ENCODE measurements at regions not wholly inside any gene's neighbourhood (a gene's known extent, or its start where the extent isn't known, plus 50 kb on each side); places are given as distances from the start of the nearest gene placed in this dataset.

DNA sequence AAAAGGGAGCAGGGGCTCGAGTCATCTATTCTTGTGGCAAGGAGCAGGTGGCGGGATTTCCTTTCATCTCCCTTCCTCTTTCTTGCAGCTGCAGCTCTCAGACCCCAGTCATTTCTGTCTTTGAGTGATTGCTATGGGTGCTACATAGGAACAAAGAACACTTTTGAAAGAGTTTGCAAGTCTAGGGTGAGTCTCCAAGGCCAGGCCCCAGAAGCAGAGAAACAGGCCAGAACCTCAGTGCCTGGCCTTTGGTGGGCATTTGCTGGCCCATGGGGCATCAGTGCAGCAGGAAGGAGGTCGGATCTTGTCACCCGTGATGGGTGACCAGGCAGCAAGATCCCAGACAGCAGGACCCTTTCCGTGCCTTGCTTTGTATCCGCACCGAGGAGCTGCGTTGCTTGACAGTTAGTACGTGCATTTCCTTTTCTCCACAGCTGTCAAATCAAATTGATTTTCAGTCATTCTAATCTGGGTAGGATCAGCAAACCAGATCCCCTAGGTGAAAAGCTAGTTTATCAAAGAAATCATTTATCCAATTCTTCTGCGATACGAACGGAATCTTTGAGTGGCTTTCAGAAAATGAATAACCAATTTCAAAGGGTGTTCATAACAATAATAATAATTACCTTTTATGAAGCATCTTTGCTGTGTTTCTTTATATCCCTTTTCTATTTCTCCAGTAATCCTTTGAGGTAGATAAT lies 244.6 kb upstream of the MAF start:
- no peak overlapping the region for H3K4me2 ChIP-seq (ENCODE audit: low read depth, low read length, poor library complexity, severe bottlenecking)

DNA sequence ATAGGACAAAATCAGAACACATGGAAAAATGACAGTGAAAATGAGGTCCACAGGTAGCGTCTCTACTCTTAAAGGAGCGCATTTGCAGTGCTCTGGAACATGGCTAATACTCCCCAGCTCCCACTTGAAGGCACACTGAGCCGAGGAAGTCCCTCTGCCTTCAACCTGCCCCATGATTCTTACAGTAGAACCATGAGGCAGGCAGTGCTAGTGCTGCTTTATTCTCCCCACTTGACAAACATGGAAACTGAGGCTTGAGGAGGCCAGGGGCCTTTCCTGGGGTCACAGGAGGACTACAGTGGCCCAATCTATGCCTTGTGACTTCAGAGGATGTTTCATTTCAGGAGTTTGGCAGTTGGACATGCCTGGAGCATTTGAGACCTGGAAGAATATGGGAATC lies 244.1 kb upstream of the MAF start:
- Histone ChIP-seq H3K79me2 (ENCODE audit: insufficient read depth, low read length) (no peaks in the 10 kb centered on the region), H3K27me3 (ENCODE audit: low read length) (no peaks in the 10 kb centered on the region), H3K4me2 (ENCODE audit: low read depth, low read length, poor library complexity, severe bottlenecking) (no peak overlapping the region), H3K9me3 (ENCODE audit: insufficient read depth, low read length) (no peaks in the 10 kb centered on the region), H3K27ac (ENCODE audit: low read depth, low read length) (no peak overlapping the region), H3K4me3 (ENCODE audit: insufficient read depth, low read length, poor library complexity, severe bottlenecking) (no peak overlapping the region), H4K20me1 (ENCODE audit: low read depth, low read length) (no peaks in the 10 kb centered on the region), H3K9ac (ENCODE audit: low read length) (no peak overlapping the region), H3F3A (ENCODE audit: insufficient read depth) (no peaks in the 10 kb centered on the region), H3K36me3 (ENCODE audit: low read length) (no peaks in the 10 kb centered on the region), H2AFZ (ENCODE audit: low read depth, low read length, severe bottlenecking) (no peak overlapping the region), H3K9me2 (replicated peaks; ENCODE audit: insufficient read depth, low read length) (no peaks in the 10 kb centered on the region)
- TF ChIP-seq EZH2phosphoT487 (conservative IDR thresholded peaks at IDR 0.05; ENCODE audit: low read length) (no peak), CTCF (IDR thresholded peaks at IDR 0.05; ENCODE audit: insufficient read depth, low read length, poor library complexity, severe bottlenecking) (no peak)

More for the DNA sequence above, 244.6 kb upstream of the MAF start:
- H2AFZ ChIP-seq (ENCODE audit: low read depth, low read length, severe bottlenecking): no peak overlapping the region
- TF ChIP-seq CTCF (IDR thresholded peaks at IDR 0.05; ENCODE audit: insufficient read depth, low read length, poor library complexity, severe bottlenecking): no peak
- TF ChIP-seq EZH2phosphoT487 (conservative IDR thresholded peaks at IDR 0.05; ENCODE audit: low read length): no peak
- H3K4me3 ChIP-seq (ENCODE audit: insufficient read depth, low read length, poor library complexity, severe bottlenecking): no peak overlapping the region
- H3K27ac ChIP-seq (ENCODE audit: low read depth, low read length): no peak overlapping the region
- H3K9me3 ChIP-seq (ENCODE audit: insufficient read depth, low read length): no peaks in the 10 kb centered on the region
- H3K27me3 ChIP-seq (ENCODE audit: low read length): no peaks in the 10 kb centered on the region
- no peaks in the 10 kb centered on the region for H3K79me2 ChIP-seq (ENCODE audit: insufficient read depth, low read length)
- H3K9me2 ChIP-seq (replicated peaks; ENCODE audit: insufficient read depth, low read length): no peaks in the 10 kb centered on the region
- no peaks in the 10 kb centered on the region for H4K20me1 ChIP-seq (ENCODE audit: low read depth, low read length)
- no peaks in the 10 kb centered on the region for H3F3A ChIP-seq (ENCODE audit: insufficient read depth)
- H3K36me3 ChIP-seq (ENCODE audit: low read length): no peaks in the 10 kb centered on the region
- no peak overlapping the region for H3K9ac ChIP-seq (ENCODE audit: low read length)

DNA sequence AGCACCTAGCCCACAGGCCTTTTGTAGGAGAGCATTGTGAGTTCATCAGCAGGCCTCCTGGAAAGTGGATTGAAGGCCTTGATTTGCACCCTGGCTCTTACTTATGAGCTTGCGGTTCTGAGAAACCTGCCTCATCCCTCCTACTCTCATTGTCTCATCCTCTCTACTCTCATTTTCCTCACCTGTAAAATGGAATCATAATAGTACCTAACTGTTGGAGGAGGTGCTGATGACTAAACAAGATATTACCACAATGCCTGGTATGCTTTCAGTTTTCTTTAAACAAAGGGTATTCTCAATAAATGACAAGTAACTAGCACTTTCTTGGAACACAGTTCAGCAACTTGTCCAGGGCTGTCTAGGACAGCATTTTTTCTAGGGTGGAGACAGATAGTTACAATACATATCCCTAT lies 243.1 kb upstream of the MAF start:
- Histone ChIP-seq H3F3A (ENCODE audit: insufficient read depth) (no peaks in the 10 kb centered on the region), H4K20me1 (ENCODE audit: low read depth, low read length) (no peaks in the 10 kb centered on the region), H3K9ac (ENCODE audit: low read length) (no peak overlapping the region), H3K9me2 (replicated peaks; ENCODE audit: insufficient read depth, low read length) (no peaks in the 10 kb centered on the region), H3K27me3 (ENCODE audit: low read length) (no peaks in the 10 kb centered on the region), H3K36me3 (ENCODE audit: low read length) (no peaks in the 10 kb centered on the region), H3K9me3 (ENCODE audit: insufficient read depth, low read length) (no peaks in the 10 kb centered on the region), H2AFZ (ENCODE audit: low read depth, low read length, severe bottlenecking) (no peak overlapping the region), H3K4me2 (ENCODE audit: low read depth, low read length, poor library complexity, severe bottlenecking) (no peak overlapping the region), H3K4me3 (ENCODE audit: insufficient read depth, low read length, poor library complexity, severe bottlenecking) (no peak overlapping the region), H3K79me2 (ENCODE audit: insufficient read depth, low read length) (no peaks in the 10 kb centered on the region), H3K27ac (ENCODE audit: low read depth, low read length) (no peak overlapping the region)
- TF ChIP-seq EZH2phosphoT487 (conservative IDR thresholded peaks at IDR 0.05; ENCODE audit: low read length): no peak
- TF ChIP-seq CTCF (IDR thresholded peaks at IDR 0.05; ENCODE audit: insufficient read depth, low read length, poor library complexity, severe bottlenecking): no peak

All from SU-DHL-6 (cell line).